DMS153 treated with DMSO at 0.1 percent for 48 hours (cell line): ENCODE measurements at regions not wholly inside any gene's neighbourhood (a gene's known extent, or its start where the extent isn't known, plus 50 kb on each side); places are given as distances from the start of the nearest gene placed in this dataset.

Experiments
- DNase-seq: peaks from one replicate; lab custom pipeline; 2025; ENCODE audit not compliant: unreplicated experiment; lab: John Stamatoyannopoulos, UW

DNA sequence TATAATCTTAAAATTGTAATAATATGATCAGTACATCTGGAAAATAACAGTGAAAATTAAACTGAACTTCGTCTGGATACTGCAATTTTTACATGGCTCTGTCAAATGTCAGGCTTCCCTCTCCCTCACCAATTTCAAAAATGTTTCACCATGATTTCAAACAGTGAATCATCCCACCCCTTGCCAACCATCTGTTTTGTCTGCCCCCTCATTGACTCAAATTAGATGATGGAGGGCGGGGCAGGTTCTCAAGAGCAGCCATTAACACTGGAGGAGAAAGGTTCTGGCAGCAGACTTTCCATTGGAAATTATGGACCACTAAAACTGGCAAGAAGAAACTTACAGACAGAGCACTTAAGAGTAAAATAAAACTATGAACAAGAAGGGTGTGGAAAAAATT is 1195.7 kb upstream of the ZEB2 start:
- DNase-seq, result no peak

DNA sequence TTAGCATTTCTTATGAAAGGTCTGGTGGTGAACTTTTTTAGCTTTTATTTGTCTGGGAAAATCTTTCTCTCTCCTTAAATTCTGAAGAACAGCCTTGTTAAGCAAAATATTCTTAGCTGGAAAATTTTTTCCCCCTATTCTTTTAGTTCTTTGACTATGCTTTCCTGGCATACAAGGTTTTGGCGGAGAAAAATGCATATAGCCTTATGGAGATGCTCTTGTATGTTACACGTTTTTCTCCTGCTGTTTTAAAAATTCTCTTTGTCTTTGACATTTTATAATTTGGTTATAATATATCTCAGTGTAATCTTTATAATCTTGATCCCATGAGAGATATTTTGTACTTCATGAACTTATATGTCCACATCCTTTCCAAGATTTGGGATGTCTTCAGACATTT is 1190.4 kb upstream of the ZEB2 start:
- no peak for DNase-seq

DNA sequence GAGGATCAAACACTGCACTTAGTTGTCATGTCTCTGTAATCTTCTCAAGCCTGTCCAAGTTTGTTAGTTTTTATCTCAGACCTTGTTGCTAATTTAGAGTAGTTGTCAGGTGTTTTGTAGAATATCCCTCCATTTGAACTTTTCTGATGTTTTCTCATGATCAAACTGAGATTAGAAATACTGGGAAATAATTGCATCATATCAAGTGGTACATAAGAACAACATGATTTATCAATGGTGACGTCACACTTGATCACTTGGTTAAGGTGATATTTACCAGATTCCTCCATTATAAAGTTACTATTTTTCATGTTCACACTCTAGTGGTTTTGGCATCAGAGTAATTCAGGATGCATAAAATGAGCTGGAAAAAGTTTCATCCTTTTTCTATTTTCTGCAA is 1182.4 kb upstream of the ZEB2 start:
- DNase-seq, result no peak

GRCh38 chr2:145692971-145693478 is 1173.1 kb upstream of the ZEB2 start:
- no peak for DNase-seq

DNA sequence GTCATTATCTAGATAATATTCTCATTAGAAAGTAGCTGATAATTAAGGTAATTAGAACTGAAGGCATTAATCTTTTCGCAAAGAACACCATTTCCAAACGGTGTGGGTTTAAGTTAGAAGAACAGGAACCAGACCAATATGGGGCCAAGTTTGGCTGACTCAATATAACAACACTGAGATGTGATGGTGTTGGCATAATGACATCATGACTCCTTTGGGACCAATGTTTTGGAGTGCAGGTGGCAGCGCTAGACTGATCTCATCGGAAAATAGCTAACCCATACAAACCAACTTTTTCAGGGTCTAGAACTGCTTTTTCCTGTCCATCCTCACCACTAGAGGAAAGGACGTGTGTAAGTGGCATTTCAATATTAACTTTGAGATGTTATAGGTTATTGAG is 1171.7 kb upstream of the ZEB2 start:
- no peak for DNase-seq

GRCh38 chr2:145690183-145690778 is 1170.4 kb upstream of the ZEB2 start:
- DNase-seq, result no peak

GRCh38 chr2:145689277-145689676 is 1169.4 kb upstream of the ZEB2 start:
- no peak for DNase-seq

DNA sequence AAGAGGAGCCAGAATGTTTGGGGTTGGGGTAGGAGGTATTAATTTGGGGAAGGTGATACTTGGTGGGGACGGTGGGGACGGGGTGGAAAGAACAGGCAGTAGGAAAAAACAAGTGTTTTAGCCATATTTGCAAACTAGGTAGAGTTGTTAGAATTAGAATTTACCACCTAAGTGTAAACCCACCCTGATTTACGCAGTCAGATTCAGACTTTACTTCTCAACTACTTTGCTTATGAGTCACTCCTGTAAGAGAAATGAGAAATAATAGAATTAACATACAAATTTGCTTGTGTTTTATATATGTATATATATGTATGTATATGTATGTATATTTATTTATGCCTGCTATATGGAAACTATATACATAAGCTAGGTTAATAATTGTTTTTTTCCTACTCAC is 1168.2 kb upstream of the ZEB2 start:
- no peak for DNase-seq

- DNase-seq, result no peak
Observed at GRCh38 chr2:145687442-145688134, 1167.7 kb upstream of the ZEB2 start.

DNA sequence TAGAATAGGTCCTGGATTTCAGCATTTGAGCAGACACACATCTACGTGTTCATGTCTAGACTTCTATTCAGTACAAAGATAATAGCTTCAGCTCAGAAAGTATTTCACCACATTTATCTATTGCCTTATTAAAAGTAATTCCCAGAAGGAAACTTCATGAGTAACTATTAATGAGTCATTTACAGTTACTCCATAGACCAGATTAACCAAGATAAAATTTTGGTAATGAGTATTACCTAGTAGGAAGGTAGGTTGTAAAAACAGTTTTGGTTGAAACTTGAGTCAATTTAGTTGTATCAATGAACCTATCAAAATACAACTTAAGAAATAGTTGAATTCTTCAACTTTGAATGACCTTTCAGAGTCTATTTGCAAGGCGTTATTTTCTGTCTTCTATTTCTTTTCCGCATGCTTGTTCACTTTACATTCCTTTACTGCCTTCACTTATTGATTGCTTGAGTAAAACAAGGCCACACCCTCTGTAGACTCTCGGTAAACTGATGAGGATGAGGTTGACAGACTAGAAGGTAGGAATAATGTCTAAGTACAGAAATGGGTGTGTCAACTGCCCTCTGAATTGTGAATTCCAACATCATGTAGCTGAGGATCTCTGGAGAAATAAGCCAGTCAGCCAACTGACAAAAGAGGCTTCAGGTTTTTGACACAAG is 1165.6 kb upstream of the ZEB2 start:
- no peak for DNase-seq

GRCh38 chr2:145682546-145683157 is 1162.7 kb upstream of the ZEB2 start:
- no peak for DNase-seq

GRCh38 chr2:145680276-145680675 is 1160.4 kb upstream of the ZEB2 start:
- DNase-seq, result no peak

DNA sequence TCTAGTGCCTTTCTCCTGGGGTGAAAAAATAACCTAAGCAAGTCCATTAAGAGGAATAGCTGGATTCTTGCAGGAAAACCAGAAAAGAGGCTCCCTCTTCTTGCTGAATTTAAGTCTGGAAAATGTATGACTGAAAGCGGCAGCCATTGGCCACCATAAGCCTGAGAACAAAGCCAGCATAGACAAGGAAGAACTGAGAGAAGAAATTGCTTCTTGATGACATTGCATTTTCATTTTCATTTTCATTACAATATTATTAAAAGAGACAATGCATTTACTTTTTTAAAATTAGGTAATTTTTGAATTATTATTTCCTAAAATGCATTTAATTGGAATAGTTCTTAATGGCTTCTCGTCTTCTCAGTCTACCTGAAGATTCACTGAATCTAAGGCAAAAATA is 1157.5 kb upstream of the ZEB2 start:
- DNase-seq, result no peak

- DNase-seq, result no peak
Observed at GRCh38 chr2:145674705-145675104, 1154.8 kb upstream of the ZEB2 start.

DNA sequence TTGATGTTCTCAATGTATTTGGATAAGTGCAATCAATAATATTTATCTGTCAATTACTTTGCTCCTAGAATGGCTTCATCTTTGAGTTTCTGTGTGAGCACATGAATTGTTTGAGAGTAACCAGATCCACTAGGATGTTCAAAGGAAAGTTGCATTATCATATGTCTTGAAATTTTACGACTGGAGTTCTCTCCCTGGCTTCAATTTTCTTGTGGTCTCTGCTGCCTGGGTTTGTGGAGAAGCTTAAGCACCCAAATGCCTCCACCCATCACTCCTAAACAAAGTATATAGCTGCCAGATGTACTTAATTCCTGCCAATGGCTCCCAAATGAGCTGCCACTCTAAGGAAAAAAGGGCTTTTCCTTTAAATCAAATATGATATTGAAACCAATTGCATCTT is 1149.4 kb upstream of the ZEB2 start:
- DNase-seq, result no peak

DNA sequence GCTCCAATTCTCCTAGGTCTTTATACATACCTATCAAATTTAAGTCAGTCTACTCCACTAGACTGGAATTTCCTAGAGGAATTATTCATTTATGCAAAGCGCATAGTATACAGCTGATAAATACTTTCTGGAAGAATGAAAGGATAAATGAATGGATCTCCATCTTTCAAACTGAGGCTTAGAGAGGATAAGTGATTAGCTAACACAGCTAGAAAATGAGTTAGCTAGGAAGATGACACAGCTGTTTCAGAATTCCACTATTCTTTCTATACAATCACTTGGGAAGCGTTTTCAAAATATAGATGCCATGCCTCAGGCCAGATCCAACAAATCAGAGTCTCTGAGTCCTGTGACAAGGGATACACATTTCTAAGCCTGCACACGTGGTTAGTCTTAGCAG is 1146.6 kb upstream of the ZEB2 start:
- DNase-seq, result no peak

DNA sequence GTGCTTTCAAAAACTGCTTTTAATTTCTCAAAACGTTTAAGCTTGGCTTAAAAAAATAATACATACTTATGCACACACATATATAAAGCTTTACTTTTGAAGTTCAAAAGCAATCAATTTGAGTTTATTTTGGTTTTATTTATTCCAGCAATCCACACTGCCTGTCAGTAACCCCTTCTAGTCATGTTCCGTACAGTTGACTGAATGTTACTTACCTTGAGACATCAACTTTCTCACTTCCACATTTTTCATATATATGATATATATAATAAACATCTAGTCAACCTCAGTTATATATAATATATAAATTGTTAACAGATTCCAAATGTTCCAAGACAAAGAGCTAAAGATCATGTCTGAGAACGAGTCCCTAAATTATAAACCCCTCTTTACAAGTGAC is 1137.3 kb upstream of the ZEB2 start:
- no peak for DNase-seq

- DNase-seq, result no peak
Observed at GRCh38 chr2:145655165-145655765, 1135.3 kb upstream of the ZEB2 start.

DNA sequence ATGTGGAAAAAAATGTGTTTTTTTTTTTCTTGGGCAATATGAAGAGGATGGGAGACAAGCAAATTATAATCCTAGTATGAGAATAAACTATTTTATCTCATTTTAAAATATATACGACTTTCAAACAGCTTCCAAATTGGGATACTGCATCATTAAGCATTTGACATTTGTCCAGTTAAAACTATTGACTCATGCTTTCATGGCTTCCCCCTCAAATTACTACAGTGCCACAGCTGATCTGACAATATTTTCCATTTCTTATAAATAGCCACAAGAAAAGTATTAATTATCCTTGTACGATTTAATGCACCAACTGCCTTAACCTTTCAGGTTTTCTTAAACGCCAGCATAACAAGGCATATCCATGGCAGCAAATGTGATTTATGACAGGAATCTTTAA is 1134.8 kb upstream of the ZEB2 start:
- no peak for DNase-seq

GRCh38 chr2:145654156-145654555 is 1134.2 kb upstream of the ZEB2 start:
- no peak for DNase-seq

- DNase-seq, result no peak
Observed at GRCh38 chr2:145653553-145653952, 1133.6 kb upstream of the ZEB2 start.
